Upper lobe of left lung (tissue), 6 donors: ENCODE measurements at regions not wholly inside any gene's neighbourhood (a gene's known extent, or its start where the extent isn't known, plus 50 kb on each side); places are given as distances from the start of the nearest gene placed in this dataset.

Source experiments
- ATAC-seq, 2 donors: fragments of 200-7000 bp; cut with Tn5 transposase; one replicate each; pipeline ENCODE4 v1.9.1; 2022; ENCODE audit warnings: mild to moderate bottlenecking in 2 of 2, moderate library complexity in 2 of 2; ENCODE audit not compliant: low FRiP score in 2 of 2
- DNase-seq, 2 donors: peaks; one replicate each; pipeline ENCODE4 v3.0.0-alpha.2; 2019 to 2020
- H3K27ac ChIP-seq, 4 donors: fragments of 200-600 bp; sonication (generic); one replicate each; pipeline ENCODE4 v1.5.1; 2016 to 2019
- H3K27me3 ChIP-seq, 4 donors: fragments of 200-600 bp; sonication (generic); one replicate each; pipeline ENCODE4 v1.5.1; 2017 to 2019
- H3K36me3 ChIP-seq, 4 donors: fragments of 200-600 bp; sonication (generic); one replicate each; pipeline ENCODE4 v1.5.1; 2016 to 2019
- H3K4me1 ChIP-seq, 4 donors: fragments of 200-600 bp; sonication (generic); one replicate each; pipeline ENCODE4 v1.5.1; 2018 to 2019
- H3K4me3 ChIP-seq, 4 donors: fragments of 200-600 bp; sonication (generic); one replicate each; pipeline ENCODE4 v1.5.1; 2017 to 2019; ENCODE audit warnings: mild to moderate bottlenecking in 2 of 4, moderate library complexity in 1 of 4
- H3K9me3 ChIP-seq, 4 donors: fragments of 200-600 bp; sonication (generic); one replicate each; pipeline ENCODE4 v1.5.1; 2018 to 2019
- CTCF ChIP-seq, 6 experiments: fragments of 450-650 bp in 4 of 6; fragments of 200-600 bp in 2 of 6; sonication (generic) in 2 of 6; IDR thresholded peaks; one replicate each; pipeline ENCODE4 v1.5.1; 2016 to 2019; ENCODE audit warnings: antibody characterized with exemption in 6 of 6
- EP300 ChIP-seq, 4 donors: sonication (generic); formaldehyde crosslinking; IDR thresholded peaks; one replicate each; pipeline ENCODE4 v1.5.1; 2017; ENCODE audit warnings: antibody characterized with exemption in 4 of 4, control low read depth in 2 of 4
- POLR2A ChIP-seq, 4 donors: fragments of 450-650 bp; IDR thresholded peaks; one replicate each; pipeline ENCODE4 v1.5.1; 2016 to 2017; ENCODE audit warnings: antibody characterized with exemption in 4 of 4, mild to moderate bottlenecking in 2 of 4
- POLR2AphosphoS5 ChIP-seq, 2 donors: sonication (generic); formaldehyde crosslinking; IDR thresholded peaks; one replicate each; pipeline ENCODE4 v1.5.1; 2017; ENCODE audit warnings: antibody characterized with exemption in 2 of 2
- WGBS, 2 donors: methylation state at CpG; one replicate each; pipeline ENCODE4 v1.1.5; 2017 to 2018; 5-methylcytosine and 5-hydroxymethylcytosine counted together
- donor health status: DM: no; HTN: no; CAD: no; lungs with moderate emphysema.
- donor health status: DM: no; HTN: yes; CAD: no; lungs with severe emphysema.

GRCh38 chr14:58821421-58821820 is 183.7 kb downstream of the DACT1 start:
- H3K9me3 ChIP-seq = no peaks in the 10 kb centered on the region
- TF ChIP-seq EP300 (IDR thresholded peaks at IDR 0.05) = no peak
- no peak for TF ChIP-seq POLR2A (IDR thresholded peaks at IDR 0.05)
- TF ChIP-seq CTCF (IDR thresholded peaks at IDR 0.05) = no peak
- TF ChIP-seq POLR2AphosphoS5 (IDR thresholded peaks at IDR 0.05) = no peak

GRCh38 chr14:58822856-58823255 is 185.1 kb downstream of the DACT1 start:
- Histone ChIP-seq H3K9me3 (no peaks in the 10 kb centered on the region), H3K36me3 (no peaks in the 10 kb centered on the region), H3K4me1 (no peaks in the 10 kb centered on the region), H3K27ac (no peak overlapping the region), H3K4me3 (no peak overlapping the region), H3K27me3 (no peaks in the 10 kb centered on the region)
- DNase-seq = no peak
- ATAC-seq = no peak
- WGBS, 2 donors = 90 to 91% methylated on average over 2 of the region's 2 CpGs
- no peak for TF ChIP-seq EP300 (IDR thresholded peaks at IDR 0.05)

More at GRCh38 chr14:58821421-58821820, 183.7 kb downstream of the DACT1 start:
- Histone ChIP-seq H3K4me3 (no peak overlapping the region), H3K4me1 (no peaks in the 10 kb centered on the region), H3K27ac (no peak overlapping the region), H3K27me3 (no peaks in the 10 kb centered on the region), H3K36me3 (no peaks in the 10 kb centered on the region)
- DNase-seq (no peak), ATAC-seq (no peak)
- 88 to 91% methylated on average over 3 of the region's 3 CpGs for WGBS, 2 donors

- H3K4me3 ChIP-seq = no peak overlapping the region
These were observed 185.6 kb downstream of the DACT1 start for GRCh38 chr14:58823312-58823711.

GRCh38 chr14:58824106-58824505 is 186.3 kb downstream of the DACT1 start:
- H3K4me3 ChIP-seq = no peak overlapping the region
- H3K27me3 ChIP-seq = no peaks in the 10 kb centered on the region
- DNase-seq (no peak), ATAC-seq (no peak)
- H3K36me3 ChIP-seq = no peaks in the 10 kb centered on the region
- no peak overlapping the region for H3K27ac ChIP-seq
- no peaks in the 10 kb centered on the region for H3K4me1 ChIP-seq
- TF ChIP-seq POLR2AphosphoS5 (IDR thresholded peaks at IDR 0.05) = no peak
- TF ChIP-seq POLR2A (IDR thresholded peaks at IDR 0.05) = no peak
- TF ChIP-seq EP300 (IDR thresholded peaks at IDR 0.05) = no peak
- TF ChIP-seq CTCF (IDR thresholded peaks at IDR 0.05) = no peak
- WGBS, 2 donors = 94 to 95% methylated on average over 2 of the region's 2 CpGs
- no peaks in the 10 kb centered on the region for H3K9me3 ChIP-seq

More at GRCh38 chr14:58823312-58823711, 185.6 kb downstream of the DACT1 start:
- WGBS, 2 donors = 55 to 69% methylated on average over 2 of the region's 2 CpGs
- Histone ChIP-seq H3K9me3 (no peaks in the 10 kb centered on the region), H3K4me1 (no peaks in the 10 kb centered on the region), H3K36me3 (no peaks in the 10 kb centered on the region), H3K27me3 (no peaks in the 10 kb centered on the region), H3K27ac (no peak overlapping the region)
- DNase-seq (no peak), ATAC-seq (no peak)
- TF ChIP-seq POLR2AphosphoS5 (IDR thresholded peaks at IDR 0.05) (no peak), CTCF (IDR thresholded peaks at IDR 0.05) (no peak), POLR2A (IDR thresholded peaks at IDR 0.05) (no peak), EP300 (IDR thresholded peaks at IDR 0.05) (no peak)

GRCh38 chr14:58824796-58825195 is 187.0 kb downstream of the DACT1 start:
- Histone ChIP-seq H3K27ac (no peak overlapping the region), H3K36me3 (no peaks in the 10 kb centered on the region), H3K4me1 (peaks cover 0 to 3% (median under 1%) of the 10 kb centered on the region in 4 donors), H3K9me3 (no peaks in the 10 kb centered on the region), H3K27me3 (no peaks in the 10 kb centered on the region), H3K4me3 (no peak overlapping the region)
- DNase-seq (no peak), ATAC-seq (no peak)
- TF ChIP-seq EP300 (IDR thresholded peaks at IDR 0.05) (no peak), POLR2A (IDR thresholded peaks at IDR 0.05) (no peak), POLR2AphosphoS5 (IDR thresholded peaks at IDR 0.05) (no peak)
- 59 to 63% methylated on average over 3 of the region's 3 CpGs for WGBS, 2 donors

GRCh38 chr14:58825606-58826005 is 187.8 kb downstream of the DACT1 start:
- TF ChIP-seq POLR2AphosphoS5 (IDR thresholded peaks at IDR 0.05) = no peak
- TF ChIP-seq CTCF (IDR thresholded peaks at IDR 0.05) = no peak
- TF ChIP-seq POLR2A (IDR thresholded peaks at IDR 0.05) = no peak
- no peak for TF ChIP-seq EP300 (IDR thresholded peaks at IDR 0.05)
- Histone ChIP-seq H3K27me3 (no peaks in the 10 kb centered on the region), H3K9me3 (no peaks in the 10 kb centered on the region), H3K4me1 (peaks cover 0 to 4% (median 2%) of the 10 kb centered on the region in 4 donors), H3K4me3 (no peak overlapping the region), H3K36me3 (no peaks in the 10 kb centered on the region), H3K27ac (no peak overlapping the region)
- WGBS, 2 donors = 76 to 84% methylated on average over 2 of the region's 2 CpGs
- DNase-seq (no peak), ATAC-seq (no peak)
